CD4-positive, alpha-beta memory T cell (primary cell): ENCODE measurements at regions not wholly inside any gene's neighbourhood (a gene's known extent, or its start where the extent isn't known, plus 50 kb on each side); places are given as distances from the start of the nearest gene placed in this dataset.
A peak's percentile ranks its signal among the peaks of the same experiment; 100 is the strongest.
"Not testable (repeated sequence)": the region's sequence is repeated elsewhere in the genome, so short reads cannot be mapped to it uniquely, and the experiment has no call there.

Experiments
- CTCF ChIA-PET: fragments of 350-600 bp; sonication (Branson Sonifier 250); formaldehyde crosslinking; loops from one replicate; lab custom pipeline; 2021; ENCODE audit warnings: inconsistent platforms; ENCODE audit not compliant: partially characterized antibody; lab: Charles Lee
- POLR2A ChIA-PET: fragments of 350-600 bp; sonication (Branson Sonifier 250); formaldehyde crosslinking; loops from one replicate; lab custom pipeline; 2021; ENCODE audit not compliant: partially characterized antibody; lab: Charles Lee
- DNase-seq, 5 donors: peaks; one replicate each; pipeline versions ENCODE4 v3.0.0 to v3.0.0-alpha.2; 2020 to 2022; ENCODE audit warnings: mixed read lengths in 1 of 5
- H3K27ac ChIP-seq: one replicate; pipeline ENCODE4 v1.7.0; 2013; ENCODE audit warnings: low read depth, low read length
- H3K27me3 ChIP-seq: 2 replicates; pipeline ENCODE4 v1.7.0; 2013; ENCODE audit warnings: mild to moderate bottlenecking, low read length, moderate library complexity; ENCODE audit not compliant: insufficient read depth
- H3K36me3 ChIP-seq: 2 replicates; pipeline ENCODE4 v1.7.0; 2013; ENCODE audit warnings: mild to moderate bottlenecking, low read length, moderate library complexity; ENCODE audit not compliant: insufficient read depth
- H3K4me1 ChIP-seq: 2 replicates; pipeline ENCODE4 v1.7.0; 2013; ENCODE audit warnings: mild to moderate bottlenecking, low read length, moderate library complexity; ENCODE audit not compliant: insufficient read depth
- H3K4me3 ChIP-seq, 2 donors: one replicate each; pipeline ENCODE4 v1.7.0; 2013; ENCODE audit warnings: low read length in 2 of 2, mild to moderate bottlenecking in 1 of 2
- H3K9me3 ChIP-seq, 2 donors: one replicate each; pipeline ENCODE4 v1.7.0; 2013; ENCODE audit warnings: low read length in 2 of 2, control low read depth in 1 of 2; ENCODE audit not compliant: control insufficient read depth in 1 of 2
- H3K27ac Mint-ChIP-seq, 7 donors: one replicate each; pipeline ENCODE4 v1.8.0; 2020 to 2021; ENCODE audit warnings: mixed read lengths in 7 of 7, mild to moderate bottlenecking in 6 of 7, inconsistent platforms in 3 of 7, moderate library complexity in 3 of 7
- H3K27me3 Mint-ChIP-seq, 2 donors: one replicate each; pipeline ENCODE4 v1.8.0; 2020 to 2021; ENCODE audit warnings: mixed read lengths in 2 of 2
- H3K36me3 Mint-ChIP-seq, 2 donors: one replicate each; pipeline ENCODE4 v1.8.0; 2020 to 2021; ENCODE audit warnings: mixed read lengths in 2 of 2, inconsistent platforms in 1 of 2, mild to moderate bottlenecking in 1 of 2
- H3K4me1 Mint-ChIP-seq, 4 donors: one replicate each; pipeline ENCODE4 v1.8.0; 2020 to 2021; ENCODE audit warnings: mixed read lengths in 4 of 4, mild to moderate bottlenecking in 1 of 4
- H3K4me3 Mint-ChIP-seq, 8 donors: one replicate each; pipeline ENCODE4 v1.8.0; 2020 to 2021; ENCODE audit warnings: mixed read lengths in 8 of 8, mild to moderate bottlenecking in 7 of 8, moderate library complexity in 6 of 8, inconsistent platforms in 3 of 8
- H3K9me3 Mint-ChIP-seq, 8 donors: one replicate each; pipeline ENCODE4 v1.8.0; 2020 to 2021; ENCODE audit warnings: mixed read lengths in 8 of 8, mild to moderate bottlenecking in 5 of 8, inconsistent platforms in 3 of 8, moderate library complexity in 1 of 8
- intact Hi-C: fragments of 100-400 bp; cut with micrococcal nuclease; formaldehyde crosslinking; loops from one replicate; pipeline ENCODE4 v1.15.1; 2023

DNA sequence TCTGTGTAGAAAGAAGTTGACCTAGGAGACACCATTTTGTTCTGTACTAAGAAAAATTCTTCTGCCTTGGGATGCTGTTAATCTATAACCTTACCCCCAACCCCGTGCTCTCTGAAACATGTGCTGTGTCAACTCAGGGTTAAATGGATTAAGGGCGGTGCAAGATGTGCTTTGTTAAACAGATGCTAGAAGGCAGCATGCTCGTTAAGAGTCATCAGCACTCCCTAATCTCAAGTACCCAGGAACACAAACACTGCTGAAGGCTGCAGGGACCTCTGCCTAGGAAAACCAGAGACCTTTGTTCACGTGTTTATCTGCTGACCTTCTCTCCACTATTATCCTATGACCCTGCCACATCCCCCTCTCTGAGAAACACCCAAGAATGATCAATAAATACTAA lies 127.9 kb upstream of the MED14 start:
- H3K9me3 ChIP-seq, H3K4me1 ChIP-seq, H3K4me1 Mint-ChIP-seq, POLR2A ChIA-PET, H3K4me3 Mint-ChIP-seq, H3K27me3 Mint-ChIP-seq, H3K36me3 ChIP-seq, intact Hi-C loops, H3K27me3 ChIP-seq, H3K36me3 Mint-ChIP-seq, H3K4me3 ChIP-seq, DNase-seq, H3K27ac Mint-ChIP-seq, H3K27ac ChIP-seq, CTCF ChIA-PET: not testable (repeated sequence)
- peaks cover 0 to 14% (median 3%) of the 10 kb centered on the region in 8 donors for H3K9me3 Mint-ChIP-seq

DNA sequence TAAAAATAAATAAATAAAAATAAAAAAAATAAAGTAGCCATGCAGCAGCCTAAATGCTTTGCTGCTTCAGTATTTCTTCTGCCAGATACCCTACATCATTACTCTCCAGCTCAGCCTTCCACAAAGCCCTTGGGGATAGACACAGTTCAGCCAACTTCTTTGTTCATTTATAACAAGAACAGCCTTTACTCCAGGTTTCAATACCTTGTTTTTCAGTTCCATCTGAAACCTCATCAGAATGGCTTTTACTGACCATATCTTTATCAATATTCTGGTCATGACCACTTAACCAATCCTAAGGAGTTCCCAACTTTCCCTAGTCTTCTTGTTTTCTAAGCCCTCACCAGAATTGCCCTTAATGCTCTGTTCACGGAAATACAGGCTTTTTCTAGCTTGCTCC lies 128.3 kb upstream of the MED14 start:
- no peaks in the 10 kb centered on the region for H3K27me3 ChIP-seq
- no peak overlapping the region for H3K27ac Mint-ChIP-seq
- H3K4me3 ChIP-seq = no peak overlapping the region
- H3K27me3 Mint-ChIP-seq = peaks cover 2 to 3% of the 10 kb centered on the region in 2 donors
- H3K4me1 Mint-ChIP-seq = no peaks in the 10 kb centered on the region
- no peak overlapping the region for H3K27ac ChIP-seq
- H3K9me3 Mint-ChIP-seq = peaks cover 0 to 14% (median 3%) of the 10 kb centered on the region in 8 donors
- no peak for DNase-seq
- H3K4me3 Mint-ChIP-seq = no peak overlapping the region
- H3K36me3 ChIP-seq = no peaks in the 10 kb centered on the region
- no peaks in the 10 kb centered on the region for H3K4me1 ChIP-seq
- no peaks in the 10 kb centered on the region for H3K9me3 ChIP-seq
- no peaks in the 10 kb centered on the region for H3K36me3 Mint-ChIP-seq
- CTCF ChIA-PET = no interaction called here
- POLR2A ChIA-PET = no interaction called here
- intact Hi-C loops = no loop called here

DNA sequence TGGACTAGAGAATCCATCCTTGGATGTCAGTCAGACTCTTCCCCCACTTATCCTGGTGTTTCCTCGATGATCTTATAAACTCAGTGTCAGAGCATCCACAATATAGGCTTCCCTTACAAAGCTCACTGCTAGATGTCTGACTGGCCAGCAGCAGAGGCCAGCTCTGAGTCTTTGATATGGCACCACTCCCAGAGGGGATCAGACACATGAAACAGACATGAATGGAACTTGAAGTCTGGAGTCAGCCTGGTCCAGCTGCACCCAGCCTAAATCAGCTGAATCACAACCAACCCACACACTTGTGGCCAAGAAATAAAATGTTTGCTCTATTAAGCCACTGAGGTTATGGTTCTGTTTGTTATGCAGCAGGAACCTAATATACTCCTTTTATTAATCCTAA lies 129.6 kb upstream of the MED14 start:
- Mint-ChIP-seq H3K27ac (no peak overlapping the region), H3K27me3 (peaks cover 3 to 4% of the 10 kb centered on the region in 2 donors), H3K4me3 (no peak overlapping the region), H3K4me1 (no peaks in the 10 kb centered on the region), H3K36me3 (no peaks in the 10 kb centered on the region), H3K9me3 (peaks cover 0 to 14% (median 3%) of the 10 kb centered on the region in 8 donors)
- no peak for DNase-seq
- no peak overlapping the region for H3K27ac ChIP-seq
- ChIA-PET CTCF (no interaction called here), POLR2A (no interaction called here)
- no peaks in the 10 kb centered on the region for H3K36me3 ChIP-seq
- H3K9me3 ChIP-seq = no peaks in the 10 kb centered on the region
- no peaks in the 10 kb centered on the region for H3K4me1 ChIP-seq
- no peaks in the 10 kb centered on the region for H3K27me3 ChIP-seq
- intact Hi-C loops = no loop called here
- no peak overlapping the region for H3K4me3 ChIP-seq

DNA sequence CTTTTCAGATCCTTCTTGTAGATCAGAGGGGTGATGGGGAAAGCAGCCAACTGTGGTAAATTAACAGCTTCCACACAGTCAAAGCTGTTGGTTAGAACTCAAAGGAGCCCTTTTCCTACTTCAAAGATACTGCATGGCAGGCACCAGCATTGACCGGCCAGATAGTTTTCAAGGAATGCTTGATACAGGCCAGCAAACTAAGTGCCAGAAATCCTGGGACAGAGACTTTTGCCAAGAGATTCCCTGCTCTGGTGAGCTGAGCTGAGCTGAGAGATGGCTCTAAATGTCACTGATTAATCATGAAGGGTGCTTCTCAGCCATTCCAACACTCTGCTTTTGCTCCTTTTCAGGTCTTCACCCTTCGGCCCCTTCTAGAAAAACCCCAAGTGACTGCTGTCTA lies 131.6 kb upstream of the MED14 start:
- intact Hi-C loops = no loop called here
- peaks cover 3 to 4% of the 10 kb centered on the region in 2 donors for H3K27me3 Mint-ChIP-seq
- H3K4me1 ChIP-seq = no peaks in the 10 kb centered on the region
- H3K9me3 Mint-ChIP-seq = peaks cover 0 to 9% (median 2%) of the 10 kb centered on the region in 8 donors
- H3K9me3 ChIP-seq = no peaks in the 10 kb centered on the region
- no peak overlapping the region for H3K4me3 ChIP-seq
- H3K36me3 ChIP-seq = no peaks in the 10 kb centered on the region
- ChIA-PET CTCF (interaction anchor here (1.1 kb wide), 1 partner anchor 11 kb away, joined by 3 read pairs; no protein-coding TSS in a partner anchor), POLR2A (no interaction called here)
- no peak for DNase-seq
- H3K27ac ChIP-seq = no peak overlapping the region
- H3K27ac Mint-ChIP-seq = no peak overlapping the region
- H3K4me1 Mint-ChIP-seq = peaks cover 0 to 2% (median 0%) of the 10 kb centered on the region in 4 donors
- H3K27me3 ChIP-seq = no peaks in the 10 kb centered on the region
- H3K4me3 Mint-ChIP-seq = no peak overlapping the region
- H3K36me3 Mint-ChIP-seq = no peaks in the 10 kb centered on the region

DNA sequence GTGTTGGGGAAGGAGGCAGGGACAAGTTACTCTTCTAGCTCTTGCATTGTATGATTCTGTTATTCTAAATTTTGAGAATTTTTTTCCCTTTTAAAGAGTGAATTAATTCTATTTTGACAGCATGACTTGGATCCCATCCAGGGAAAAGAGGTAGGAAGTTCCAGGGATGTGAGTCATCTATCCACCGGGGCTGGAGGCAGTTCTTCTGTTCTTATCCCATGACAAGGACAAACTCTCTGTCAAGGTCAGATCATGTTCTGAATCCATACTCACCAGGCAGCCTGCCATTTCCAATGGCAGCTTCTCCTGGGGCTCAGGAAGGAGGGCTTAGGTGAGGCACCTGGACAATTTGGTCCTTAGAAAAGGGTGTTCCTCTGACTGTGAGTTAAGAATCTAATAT lies 132.0 kb upstream of the MED14 start:
- POLR2A ChIA-PET = no interaction called here
- no peaks in the 10 kb centered on the region for H3K9me3 ChIP-seq
- Mint-ChIP-seq H3K27me3 (peaks cover 3 to 4% of the 10 kb centered on the region in 2 donors), H3K9me3 (peaks cover 0 to 9% (median 2%) of the 10 kb centered on the region in 8 donors), H3K4me3 (no peak overlapping the region), H3K27ac (peak overlapping the region in 1 of 7 donors; percentile 35), H3K4me1 (peaks cover 0 to 2% (median 0%) of the 10 kb centered on the region in 4 donors), H3K36me3 (no peaks in the 10 kb centered on the region)
- H3K27me3 ChIP-seq = no peaks in the 10 kb centered on the region
- intact Hi-C loops = no loop called here
- no peak overlapping the region for H3K27ac ChIP-seq
- no peaks in the 10 kb centered on the region for H3K4me1 ChIP-seq
- CTCF ChIA-PET = interaction anchor here (1.1 kb wide), 1 partner anchor 10 kb away, joined by 3 read pairs; no protein-coding TSS in a partner anchor
- no peak overlapping the region for H3K4me3 ChIP-seq
- DNase-seq = no peak
- no peaks in the 10 kb centered on the region for H3K36me3 ChIP-seq

DNA sequence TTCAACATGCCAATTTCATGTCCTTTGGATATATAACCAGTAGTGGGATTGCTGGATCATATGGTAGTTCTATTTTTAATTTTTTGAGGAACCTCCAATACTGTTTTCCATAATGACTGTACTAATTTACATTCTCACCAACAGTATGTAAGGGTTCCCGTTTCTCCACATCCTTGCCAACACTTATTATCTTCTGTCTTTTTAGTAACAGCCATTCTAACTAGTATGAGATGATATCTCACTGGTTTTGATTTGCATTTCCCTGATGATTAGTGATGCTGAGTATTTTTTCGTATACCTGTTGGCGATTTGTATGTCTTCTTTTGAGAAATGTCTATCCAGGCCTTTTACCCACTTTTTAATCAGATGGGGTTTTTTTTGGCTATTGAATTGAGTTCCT lies 133.5 kb upstream of the MED14 start:
- Histone ChIP-seq H3K27ac (no peak overlapping the region), H3K9me3 (no peaks in the 10 kb centered on the region), H3K4me3 (no peak overlapping the region), H3K27me3 (no peaks in the 10 kb centered on the region), H3K4me1 (no peaks in the 10 kb centered on the region), H3K36me3 (no peaks in the 10 kb centered on the region)
- H3K27ac Mint-ChIP-seq = no peak overlapping the region
- no peak overlapping the region for H3K4me3 Mint-ChIP-seq
- no peak for DNase-seq
- peaks cover 3 to 4% of the 10 kb centered on the region in 2 donors for H3K27me3 Mint-ChIP-seq
- intact Hi-C loops = no loop called here
- peaks cover 0 to 2% (median 0%) of the 10 kb centered on the region in 4 donors for H3K4me1 Mint-ChIP-seq
- CTCF ChIA-PET = no interaction called here
- H3K9me3 Mint-ChIP-seq = peaks cover 0 to 6% (median 0%) of the 10 kb centered on the region in 8 donors
- POLR2A ChIA-PET = no interaction called here
- H3K36me3 Mint-ChIP-seq = no peaks in the 10 kb centered on the region

DNA sequence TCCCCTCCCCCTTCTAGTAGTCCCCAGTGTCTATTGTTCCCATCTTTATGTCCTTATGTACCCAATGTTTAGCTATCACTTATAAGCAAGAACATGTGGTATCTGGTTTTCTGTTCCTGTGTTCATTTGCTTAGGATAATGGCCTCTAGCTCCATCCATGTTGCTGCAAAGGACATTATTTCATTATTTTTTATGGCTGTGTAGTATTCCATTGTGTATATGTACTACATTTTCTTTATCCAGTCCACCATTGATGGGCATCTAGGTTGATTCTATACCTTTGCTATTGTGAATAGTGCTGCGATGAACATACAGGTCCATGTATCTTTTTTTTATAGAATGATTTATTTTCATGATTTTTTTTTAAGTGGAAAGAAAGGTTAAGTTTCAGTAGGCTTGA lies 135.6 kb upstream of the MED14 start:
- H3K9me3 Mint-ChIP-seq, H3K27me3 ChIP-seq, H3K9me3 ChIP-seq, H3K4me1 ChIP-seq, H3K27ac ChIP-seq, H3K4me3 ChIP-seq, H3K27ac Mint-ChIP-seq, POLR2A ChIA-PET, H3K4me1 Mint-ChIP-seq, DNase-seq, intact Hi-C loops, H3K4me3 Mint-ChIP-seq, H3K36me3 Mint-ChIP-seq, H3K36me3 ChIP-seq, H3K27me3 Mint-ChIP-seq: not testable (repeated sequence)
- CTCF ChIA-PET = interaction anchor here (1.2 to 1.6 kb wide), 2 partner anchors 244 to 246 kb away, joined by 3 to 6 read pairs; no protein-coding TSS in a partner anchor
